PC-3 (cell line): ENCODE measurements at regions not wholly inside any gene's neighbourhood (a gene's known extent, or its start where the extent isn't known, plus 50 kb on each side); places are given as distances from the start of the nearest gene placed in this dataset.

Experiments used
- ATAC-seq: fragments of 200-7000 bp; cut with Tn5 transposase; 2 replicates; pipeline ENCODE4 v1.9.1; 2020; ENCODE audit warnings: mild to moderate bottlenecking, moderate library complexity
- BruUV-seq: library from RNA; stranded (reverse); fragments of 400-500 nt; replicated peaks from 2 replicates; lab custom pipeline; 2021; lab: Mats Ljungman, UMichigan
- CTCF ChIA-PET: fragments of 300-600 bp; sonication (Branson Sonifier 250); formaldehyde crosslinking; loops from one replicate; lab custom pipeline; 2022; ENCODE audit warnings: antibody characterized with exemption; lab: Charles Lee
- POLR2A ChIA-PET: fragments of 300-600 bp; sonication (Branson Sonifier 250); formaldehyde crosslinking; loops from one replicate; lab custom pipeline; 2022; ENCODE audit warnings: antibody characterized with exemption; ENCODE audit not compliant: unreplicated experiment; lab: Charles Lee
- DNase-seq: peaks from one replicate; pipeline ENCODE4 v3.0.0-alpha.2; 2015
- H2AFZ ChIP-seq: fragments of 300-600 bp; sonication (generic); 2 replicates; pipeline ENCODE4 v1.6.0; 2016; ENCODE audit warnings: antibody characterized with exemption, low read length
- H3F3A ChIP-seq: fragments of 300-600 bp; sonication (generic); one replicate; pipeline ENCODE4 v1.6.0; 2017; ENCODE audit warnings: antibody characterized with exemption, low read length, control low read depth, mild to moderate bottlenecking; ENCODE audit not compliant: unreplicated experiment
- H3K27ac ChIP-seq: fragments of 300-600 bp; sonication (generic); 2 replicates; pipeline ENCODE4 v1.5.1; 2016; ENCODE audit warnings: mild to moderate bottlenecking, low read length
- H3K27me3 ChIP-seq: fragments of 300-600 bp; sonication (generic); 2 replicates; pipeline ENCODE4 v1.6.1; 2016; ENCODE audit warnings: low read length, mixed read lengths
- H3K36me3 ChIP-seq: fragments of 300-600 bp; sonication (generic); 2 replicates; pipeline ENCODE4 v1.6.1; 2016; ENCODE audit warnings: low read depth, mixed run types, low read length, mixed read lengths
- H3K4me1 ChIP-seq: fragments of 300-600 bp; sonication (generic); 2 replicates; pipeline ENCODE4 v1.5.1; 2016; ENCODE audit warnings: low read length; ENCODE audit not compliant: insufficient read depth
- H3K4me2 ChIP-seq: fragments of 300-600 bp; sonication (generic); 2 replicates; pipeline ENCODE4 v1.6.0; 2016; ENCODE audit warnings: low read length
- H3K4me3 ChIP-seq: fragments of 300-600 bp; sonication (generic); 2 replicates; pipeline ENCODE4 v1.5.1; 2016; ENCODE audit warnings: mild to moderate bottlenecking, low read length, mixed read lengths
- H3K79me2 ChIP-seq: fragments of 300-600 bp; sonication (generic); 2 replicates; pipeline ENCODE4 v1.6.1; 2017; ENCODE audit warnings: low read length, mixed read lengths
- H3K9ac ChIP-seq: fragments of 300-600 bp; sonication (generic); 2 replicates; pipeline ENCODE4 v1.6.0; 2016; ENCODE audit warnings: mild to moderate bottlenecking, low read length
- H3K9me2 ChIP-seq: fragments of 300-600 bp; sonication (generic); replicated peaks from 2 replicates; pipeline ENCODE4 v1.6.1; 2016; ENCODE audit warnings: mixed run types, low read length, mixed read lengths
- H3K9me3 ChIP-seq: fragments of 300-600 bp; sonication (generic); 2 replicates; pipeline ENCODE4 v1.6.1; 2016; ENCODE audit warnings: low read length, mixed read lengths
- H4K20me1 ChIP-seq: fragments of 300-600 bp; sonication (generic); 2 replicates; pipeline ENCODE4 v1.6.1; 2016; ENCODE audit warnings: low read length, mixed read lengths
- CTCF ChIP-seq: fragments of 300-600 bp; sonication (generic); conservative IDR thresholded peaks from 2 replicates; pipeline ENCODE4 v1.5.1; 2017; ENCODE audit warnings: antibody characterized with exemption, low read depth, mild to moderate bottlenecking, low read length
- EZH2 ChIP-seq: fragments of 300-600 bp; sonication (generic); IDR thresholded peaks from one replicate; pipeline ENCODE4 v1.6.1; 2017; ENCODE audit warnings: antibody characterized with exemption, mild to moderate bottlenecking, low read length; ENCODE audit not compliant: unreplicated experiment
- EZH2phosphoT487 ChIP-seq: fragments of 300-600 bp; sonication (generic); IDR thresholded peaks from 2 replicates; pipeline ENCODE4 v1.6.1; 2018; ENCODE audit warnings: mild to moderate bottlenecking, antibody characterized with exemption, low read length, borderline replicate concordance
- intact Hi-C: fragments of 100-400 bp; cut with micrococcal nuclease; formaldehyde crosslinking; loops from 2 replicates; pipeline ENCODE4 v1.9.0; 2023

- Histone ChIP-seq H3K36me3 (no peaks in the 10 kb centered on the region), H3K9ac (no peak overlapping the region), H3K4me1 (peaks cover 5% of the 10 kb centered on the region), H4K20me1 (no peaks in the 10 kb centered on the region), H3F3A (no peaks in the 10 kb centered on the region), H3K4me3 (no peak overlapping the region), H2AFZ (no peak overlapping the region), H3K27ac (no peak overlapping the region), H3K9me3 (no peaks in the 10 kb centered on the region), H3K79me2 (no peaks in the 10 kb centered on the region), H3K27me3 (no peaks in the 10 kb centered on the region), H3K4me2 (no peak overlapping the region), H3K9me2 (no peaks in the 10 kb centered on the region)
- POLR2A ChIA-PET = no interaction called here
- DNase-seq = no peak
- TF ChIP-seq EZH2phosphoT487 (no peak), EZH2 (no peak), CTCF (no peak)
- no peak for ATAC-seq
- intact Hi-C loops = no loop called here
- CTCF ChIA-PET = no interaction called here
- BruUV-seq = no TSS peak
Measured at GRCh38 chr1:234869182-234870019, 259.2 kb downstream of the TOMM20 start.

DNA sequence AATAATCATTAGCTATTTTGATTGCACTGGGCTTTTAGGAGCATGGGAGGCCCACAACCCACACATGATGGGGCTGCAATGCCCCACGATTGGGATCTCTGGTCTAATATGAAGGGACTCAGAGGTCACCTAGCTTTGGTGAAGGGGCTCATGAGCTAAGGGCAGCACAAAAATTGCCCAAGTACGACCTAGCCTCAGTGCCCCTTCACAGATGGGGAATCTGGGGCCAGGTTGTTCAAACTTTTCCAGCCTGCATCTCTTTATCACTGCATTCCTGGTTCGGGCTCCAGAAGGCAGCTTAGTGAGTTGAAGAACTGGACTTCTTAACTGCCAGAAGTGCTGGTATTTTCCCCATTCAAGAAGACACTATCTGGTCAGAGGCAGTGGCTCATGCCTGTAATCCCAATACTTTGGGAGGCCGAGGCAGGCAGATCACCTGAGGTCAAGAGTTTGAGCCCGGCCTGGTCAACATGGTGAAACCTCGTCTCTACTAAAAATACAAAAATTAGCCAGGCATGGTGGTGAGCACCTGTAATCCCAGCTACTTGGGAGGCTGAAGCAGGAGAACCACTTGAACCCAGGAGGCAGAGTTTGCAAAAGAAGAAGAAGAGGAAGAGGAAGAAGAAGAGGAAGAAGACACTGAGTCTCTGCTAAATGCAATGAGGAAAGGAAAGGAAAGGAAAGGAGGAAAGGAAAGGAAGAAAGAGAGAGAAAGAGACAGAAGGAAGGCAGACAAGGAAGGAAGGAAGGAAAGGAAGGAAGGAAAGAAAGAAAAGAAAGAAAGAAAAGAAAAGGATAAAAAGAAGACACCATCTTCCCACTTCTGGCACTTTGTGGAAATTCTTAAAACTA is 258.5 kb upstream of the IRF2BP2 start:
- ATAC-seq (no peak), DNase-seq (no peak)
- Histone ChIP-seq H3K4me2 (no peak overlapping the region), H3K36me3 (no peaks in the 10 kb centered on the region), H3K9me2 (no peaks in the 10 kb centered on the region), H3K4me3 (no peak overlapping the region), H2AFZ (no peak overlapping the region), H3K9ac (no peak overlapping the region), H3K27me3 (no peaks in the 10 kb centered on the region), H3K79me2 (no peaks in the 10 kb centered on the region), H4K20me1 (no peaks in the 10 kb centered on the region), H3K27ac (no peak overlapping the region), H3K4me1 (peaks cover 9% of the 10 kb centered on the region), H3F3A (no peaks in the 10 kb centered on the region), H3K9me3 (no peaks in the 10 kb centered on the region)
- BruUV-seq = no TSS peak
- POLR2A ChIA-PET = no interaction called here
- no peak for TF ChIP-seq EZH2
- no peak for TF ChIP-seq EZH2phosphoT487
- TF ChIP-seq CTCF = no peak
- CTCF ChIA-PET = no interaction called here
- intact Hi-C loops = no loop called here
